Mammary epithelial cell (primary cell): ENCODE measurements at regions not wholly inside any gene's neighbourhood (a gene's known extent, or its start where the extent isn't known, plus 50 kb on each side); places are given as distances from the start of the nearest gene placed in this dataset.

ENCODE experiments used
- EZH2 ChIP-seq: IDR thresholded peaks from 2 replicates; pipeline ENCODE4 v1.6.1; 2012; ENCODE audit warnings: low read length, inconsistent platforms, borderline replicate concordance
- TF ChIP-seq, protein P1 (sequence below), 2 donors: IDR thresholded peaks in 1 of 2; conservative IDR thresholded peaks in 1 of 2; 2 replicates each; pipeline ENCODE4 v1.5.1; 2011 to 2012; ENCODE audit warnings: inconsistent platforms in 2 of 2, low read length in 2 of 2, mild to moderate bottlenecking in 2 of 2, control low read depth in 1 of 2, low read depth in 1 of 2; ENCODE audit not compliant: insufficient read depth in 1 of 2; ENCODE audit errors: extremely low read depth in 1 of 2

- TF ChIP-seq EZH2: no peak
- TF ChIP-seq, protein P1, sequence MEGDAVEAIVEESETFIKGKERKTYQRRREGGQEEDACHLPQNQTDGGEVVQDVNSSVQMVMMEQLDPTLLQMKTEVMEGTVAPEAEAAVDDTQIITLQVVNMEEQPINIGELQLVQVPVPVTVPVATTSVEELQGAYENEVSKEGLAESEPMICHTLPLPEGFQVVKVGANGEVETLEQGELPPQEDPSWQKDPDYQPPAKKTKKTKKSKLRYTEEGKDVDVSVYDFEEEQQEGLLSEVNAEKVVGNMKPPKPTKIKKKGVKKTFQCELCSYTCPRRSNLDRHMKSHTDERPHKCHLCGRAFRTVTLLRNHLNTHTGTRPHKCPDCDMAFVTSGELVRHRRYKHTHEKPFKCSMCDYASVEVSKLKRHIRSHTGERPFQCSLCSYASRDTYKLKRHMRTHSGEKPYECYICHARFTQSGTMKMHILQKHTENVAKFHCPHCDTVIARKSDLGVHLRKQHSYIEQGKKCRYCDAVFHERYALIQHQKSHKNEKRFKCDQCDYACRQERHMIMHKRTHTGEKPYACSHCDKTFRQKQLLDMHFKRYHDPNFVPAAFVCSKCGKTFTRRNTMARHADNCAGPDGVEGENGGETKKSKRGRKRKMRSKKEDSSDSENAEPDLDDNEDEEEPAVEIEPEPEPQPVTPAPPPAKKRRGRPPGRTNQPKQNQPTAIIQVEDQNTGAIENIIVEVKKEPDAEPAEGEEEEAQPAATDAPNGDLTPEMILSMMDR (conservative IDR thresholded peaks at IDR 0.05 in 1 of 2, IDR thresholded peaks at IDR 0.05 in 1 of 2; ENCODE audit: extremely low read depth in 1 of 2, insufficient read depth in 1 of 2, low read depth in 1 of 2, low read length in 2 of 2): no peak
These were observed 230.8 kb downstream of the TANC2 start for GRCh38 chr17:63196772-63197335.
